ENCODE measurements at regions not wholly inside any gene's neighbourhood (a gene's known extent, or its start where the extent isn't known, plus 50 kb on each side); places are given as distances from the start of the nearest gene placed in this dataset.

DNA sequence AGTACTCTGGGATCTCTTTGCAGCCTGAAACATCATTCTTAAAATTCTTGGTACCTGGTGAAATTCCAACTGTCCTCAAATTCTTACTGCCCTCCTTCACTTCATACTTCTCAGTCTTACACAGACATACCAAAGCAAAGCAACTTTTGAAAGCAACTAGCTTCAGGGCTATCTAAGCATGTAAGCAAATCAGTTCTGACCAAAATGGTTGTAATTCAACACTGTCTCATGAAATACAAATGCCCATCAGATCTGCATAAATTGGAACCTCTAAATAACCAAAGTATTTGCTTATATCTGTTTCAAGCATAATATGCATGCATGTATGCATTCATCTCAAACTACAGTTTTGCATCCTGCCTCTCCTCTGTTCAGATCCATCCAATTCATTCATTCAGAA, 308.1 kb upstream of the PPARGC1A start:
- H3K9ac ChIP-seq (ENCODE audit: low read depth in 1 of 2, low read length in 2 of 2), result no peak overlapping the region
- no peak overlapping the region for H3K27ac ChIP-seq (ENCODE audit: low read depth in 1 of 2, low read length in 2 of 2)
- TF ChIP-seq YY1 (IDR thresholded peaks at IDR 0.05) (no peak), FOXA2 (IDR thresholded peaks at IDR 0.05) (no peak), HNF4A (conservative IDR thresholded peaks at IDR 0.05) (no peak), EGR1 (IDR thresholded peaks at IDR 0.05; ENCODE audit: low read depth in 2 of 2) (no peak), GABPA (IDR thresholded peaks at IDR 0.05 in 1 of 2, conservative IDR thresholded peaks at IDR 0.05 in 1 of 2) (no peak), NR2F2 (IDR thresholded peaks at IDR 0.05) (no peak), TAF1 (conservative IDR thresholded peaks at IDR 0.05) (no peak), SP1 (IDR thresholded peaks at IDR 0.05) (no peak), HNF4G (IDR thresholded peaks at IDR 0.05) (no peak), RXRA (IDR thresholded peaks at IDR 0.05) (no peak), JUND (IDR thresholded peaks at IDR 0.05) (no peak)
- TF ChIP-seq, protein P1, sequence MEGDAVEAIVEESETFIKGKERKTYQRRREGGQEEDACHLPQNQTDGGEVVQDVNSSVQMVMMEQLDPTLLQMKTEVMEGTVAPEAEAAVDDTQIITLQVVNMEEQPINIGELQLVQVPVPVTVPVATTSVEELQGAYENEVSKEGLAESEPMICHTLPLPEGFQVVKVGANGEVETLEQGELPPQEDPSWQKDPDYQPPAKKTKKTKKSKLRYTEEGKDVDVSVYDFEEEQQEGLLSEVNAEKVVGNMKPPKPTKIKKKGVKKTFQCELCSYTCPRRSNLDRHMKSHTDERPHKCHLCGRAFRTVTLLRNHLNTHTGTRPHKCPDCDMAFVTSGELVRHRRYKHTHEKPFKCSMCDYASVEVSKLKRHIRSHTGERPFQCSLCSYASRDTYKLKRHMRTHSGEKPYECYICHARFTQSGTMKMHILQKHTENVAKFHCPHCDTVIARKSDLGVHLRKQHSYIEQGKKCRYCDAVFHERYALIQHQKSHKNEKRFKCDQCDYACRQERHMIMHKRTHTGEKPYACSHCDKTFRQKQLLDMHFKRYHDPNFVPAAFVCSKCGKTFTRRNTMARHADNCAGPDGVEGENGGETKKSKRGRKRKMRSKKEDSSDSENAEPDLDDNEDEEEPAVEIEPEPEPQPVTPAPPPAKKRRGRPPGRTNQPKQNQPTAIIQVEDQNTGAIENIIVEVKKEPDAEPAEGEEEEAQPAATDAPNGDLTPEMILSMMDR (IDR thresholded peaks at IDR 0.05; ENCODE audit: low read depth, low read length, missing input control), result no peak
- TF ChIP-seq, protein P2, sequence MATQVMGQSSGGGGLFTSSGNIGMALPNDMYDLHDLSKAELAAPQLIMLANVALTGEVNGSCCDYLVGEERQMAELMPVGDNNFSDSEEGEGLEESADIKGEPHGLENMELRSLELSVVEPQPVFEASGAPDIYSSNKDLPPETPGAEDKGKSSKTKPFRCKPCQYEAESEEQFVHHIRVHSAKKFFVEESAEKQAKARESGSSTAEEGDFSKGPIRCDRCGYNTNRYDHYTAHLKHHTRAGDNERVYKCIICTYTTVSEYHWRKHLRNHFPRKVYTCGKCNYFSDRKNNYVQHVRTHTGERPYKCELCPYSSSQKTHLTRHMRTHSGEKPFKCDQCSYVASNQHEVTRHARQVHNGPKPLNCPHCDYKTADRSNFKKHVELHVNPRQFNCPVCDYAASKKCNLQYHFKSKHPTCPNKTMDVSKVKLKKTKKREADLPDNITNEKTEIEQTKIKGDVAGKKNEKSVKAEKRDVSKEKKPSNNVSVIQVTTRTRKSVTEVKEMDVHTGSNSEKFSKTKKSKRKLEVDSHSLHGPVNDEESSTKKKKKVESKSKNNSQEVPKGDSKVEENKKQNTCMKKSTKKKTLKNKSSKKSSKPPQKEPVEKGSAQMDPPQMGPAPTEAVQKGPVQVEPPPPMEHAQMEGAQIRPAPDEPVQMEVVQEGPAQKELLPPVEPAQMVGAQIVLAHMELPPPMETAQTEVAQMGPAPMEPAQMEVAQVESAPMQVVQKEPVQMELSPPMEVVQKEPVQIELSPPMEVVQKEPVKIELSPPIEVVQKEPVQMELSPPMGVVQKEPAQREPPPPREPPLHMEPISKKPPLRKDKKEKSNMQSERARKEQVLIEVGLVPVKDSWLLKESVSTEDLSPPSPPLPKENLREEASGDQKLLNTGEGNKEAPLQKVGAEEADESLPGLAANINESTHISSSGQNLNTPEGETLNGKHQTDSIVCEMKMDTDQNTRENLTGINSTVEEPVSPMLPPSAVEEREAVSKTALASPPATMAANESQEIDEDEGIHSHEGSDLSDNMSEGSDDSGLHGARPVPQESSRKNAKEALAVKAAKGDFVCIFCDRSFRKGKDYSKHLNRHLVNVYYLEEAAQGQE (IDR thresholded peaks at IDR 0.05), result no peak
- TF ChIP-seq, protein P3, sequence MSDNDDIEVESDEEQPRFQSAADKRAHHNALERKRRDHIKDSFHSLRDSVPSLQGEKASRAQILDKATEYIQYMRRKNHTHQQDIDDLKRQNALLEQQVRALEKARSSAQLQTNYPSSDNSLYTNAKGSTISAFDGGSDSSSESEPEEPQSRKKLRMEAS (IDR thresholded peaks at IDR 0.05), result no peak
- no peaks in the 10 kb centered on the region for H3K36me3 ChIP-seq (ENCODE audit: control insufficient read depth in 4 of 4, insufficient read depth in 3 of 4, low read depth in 1 of 4, low read length in 3 of 4)
- H3K27me3 ChIP-seq (ENCODE audit: control insufficient read depth in 4 of 4, insufficient read depth in 4 of 4, low read length in 3 of 4), result no peaks in the 10 kb centered on the region
- H3K4me3 ChIP-seq (ENCODE audit: low read depth in 1 of 3, low read length in 3 of 3), result no peak overlapping the region
- H3K4me1 ChIP-seq (ENCODE audit: control insufficient read depth in 4 of 4, insufficient read depth in 4 of 4, low read length in 3 of 4), result peaks cover 0 to 9% (median 4%) of the 10 kb centered on the region in 4 donors
- no peaks in the 10 kb centered on the region for H3K9me3 ChIP-seq (ENCODE audit: control insufficient read depth in 4 of 4, low read length in 3 of 4)
- no peak for DNase-seq (ENCODE audit: low spot score)

DNA sequence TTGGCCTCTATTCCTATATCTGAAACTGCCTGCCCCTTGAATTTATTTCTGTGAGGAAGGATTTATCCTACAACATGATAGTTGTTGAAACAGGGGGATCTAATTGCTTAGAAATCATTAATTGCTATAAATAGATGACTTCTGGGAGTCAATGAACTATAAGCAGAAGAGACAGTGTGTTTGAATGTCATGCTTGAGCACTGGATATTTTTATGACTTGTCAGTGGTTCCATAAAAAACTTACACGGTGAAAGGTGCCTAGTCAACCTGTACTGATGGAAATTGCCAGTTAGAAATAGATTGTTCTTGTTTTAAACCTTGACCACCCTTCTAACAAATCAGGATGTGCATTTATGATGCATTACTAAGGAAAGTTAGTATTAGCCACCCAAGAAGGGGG, 306.9 kb upstream of the PPARGC1A start:
- H3K27ac ChIP-seq (ENCODE audit: low read depth in 1 of 2, low read length in 2 of 2), result no peak overlapping the region
- peaks cover 0 to 8% (median 1%) of the 10 kb centered on the region in 4 donors for H3K4me1 ChIP-seq (ENCODE audit: control insufficient read depth in 4 of 4, insufficient read depth in 4 of 4, low read length in 3 of 4)
- H3K9me3 ChIP-seq (ENCODE audit: control insufficient read depth in 4 of 4, low read length in 3 of 4), result no peaks in the 10 kb centered on the region
- H3K36me3 ChIP-seq (ENCODE audit: control insufficient read depth in 4 of 4, insufficient read depth in 3 of 4, low read depth in 1 of 4, low read length in 3 of 4), result no peaks in the 10 kb centered on the region
- H3K27me3 ChIP-seq (ENCODE audit: control insufficient read depth in 4 of 4, insufficient read depth in 4 of 4, low read length in 3 of 4), result no peaks in the 10 kb centered on the region
- 66% methylated on average over 1 of the region's 1 CpG for WGBS
- H3K4me3 ChIP-seq (ENCODE audit: low read depth in 1 of 3, low read length in 3 of 3), result no peak overlapping the region
- no peak for DNase-seq (ENCODE audit: low spot score)
- H3K9ac ChIP-seq (ENCODE audit: low read depth in 1 of 2, low read length in 2 of 2), result no peak overlapping the region
- TF ChIP-seq FOXA1 (IDR thresholded peaks at IDR 0.05), result no peak
- no peak for TF ChIP-seq YY1 (IDR thresholded peaks at IDR 0.05)
- no peak for TF ChIP-seq RXRA (IDR thresholded peaks at IDR 0.05)
- TF ChIP-seq, protein P3 (IDR thresholded peaks at IDR 0.05), result no peak
- TF ChIP-seq HNF4G (IDR thresholded peaks at IDR 0.05), result no peak
- no peak for TF ChIP-seq EGR1 (IDR thresholded peaks at IDR 0.05; ENCODE audit: low read depth in 2 of 2)
- TF ChIP-seq, protein P1 (IDR thresholded peaks at IDR 0.05; ENCODE audit: low read depth, low read length, missing input control), result no peak
- no peak for TF ChIP-seq GABPA (IDR thresholded peaks at IDR 0.05 in 1 of 2, conservative IDR thresholded peaks at IDR 0.05 in 1 of 2)
- TF ChIP-seq, protein P4, sequence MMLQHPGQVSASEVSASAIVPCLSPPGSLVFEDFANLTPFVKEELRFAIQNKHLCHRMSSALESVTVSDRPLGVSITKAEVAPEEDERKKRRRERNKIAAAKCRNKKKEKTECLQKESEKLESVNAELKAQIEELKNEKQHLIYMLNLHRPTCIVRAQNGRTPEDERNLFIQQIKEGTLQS (IDR thresholded peaks at IDR 0.05), result no peak
- TF ChIP-seq, protein P2 (IDR thresholded peaks at IDR 0.05), result no peak
- TF ChIP-seq NR2F2 (IDR thresholded peaks at IDR 0.05), result no peak
- TF ChIP-seq, protein P5, sequence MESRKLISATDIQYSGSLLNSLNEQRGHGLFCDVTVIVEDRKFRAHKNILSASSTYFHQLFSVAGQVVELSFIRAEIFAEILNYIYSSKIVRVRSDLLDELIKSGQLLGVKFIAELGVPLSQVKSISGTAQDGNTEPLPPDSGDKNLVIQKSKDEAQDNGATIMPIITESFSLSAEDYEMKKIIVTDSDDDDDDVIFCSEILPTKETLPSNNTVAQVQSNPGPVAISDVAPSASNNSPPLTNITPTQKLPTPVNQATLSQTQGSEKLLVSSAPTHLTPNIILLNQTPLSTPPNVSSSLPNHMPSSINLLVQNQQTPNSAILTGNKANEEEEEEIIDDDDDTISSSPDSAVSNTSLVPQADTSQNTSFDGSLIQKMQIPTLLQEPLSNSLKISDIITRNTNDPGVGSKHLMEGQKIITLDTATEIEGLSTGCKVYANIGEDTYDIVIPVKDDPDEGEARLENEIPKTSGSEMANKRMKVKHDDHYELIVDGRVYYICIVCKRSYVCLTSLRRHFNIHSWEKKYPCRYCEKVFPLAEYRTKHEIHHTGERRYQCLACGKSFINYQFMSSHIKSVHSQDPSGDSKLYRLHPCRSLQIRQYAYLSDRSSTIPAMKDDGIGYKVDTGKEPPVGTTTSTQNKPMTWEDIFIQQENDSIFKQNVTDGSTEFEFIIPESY (IDR thresholded peaks at IDR 0.05), result no peak
- TF ChIP-seq FOXA2 (IDR thresholded peaks at IDR 0.05), result no peak
- no peak for TF ChIP-seq SP1 (IDR thresholded peaks at IDR 0.05)
- TF ChIP-seq JUND (IDR thresholded peaks at IDR 0.05), result no peak
- no peak for TF ChIP-seq TAF1 (conservative IDR thresholded peaks at IDR 0.05)
- TF ChIP-seq HNF4A (conservative IDR thresholded peaks at IDR 0.05), result no peak
